Keratinocyte (primary cell): ENCODE measurements at regions not wholly inside any gene's neighbourhood (a gene's known extent, or its start where the extent isn't known, plus 50 kb on each side); places are given as distances from the start of the nearest gene placed in this dataset.

ENCODE experiments used
- EZH2 ChIP-seq: IDR thresholded peaks from one replicate; pipeline ENCODE4 v1.6.1; 2012; ENCODE audit warnings: inconsistent platforms, mild to moderate bottlenecking, low read length, moderate library complexity
- TF ChIP-seq, protein P1 (sequence below), 3 experiments: IDR thresholded peaks in 1 of 3; conservative IDR thresholded peaks in 1 of 3; optimal IDR thresholded peaks in 1 of 3; 2 replicates in 2 of 3; 3 replicates in 1 of 3; pipeline versions ENCODE3 to v1.5.1; 2011; ENCODE audit warnings: low read length in 3 of 3, mild to moderate bottlenecking in 3 of 3, moderate library complexity in 2 of 3, control low read depth in 1 of 3, inconsistent platforms in 1 of 3; ENCODE audit not compliant: insufficient read depth in 2 of 3; ENCODE audit errors: extremely low read depth in 1 of 3

DNA sequence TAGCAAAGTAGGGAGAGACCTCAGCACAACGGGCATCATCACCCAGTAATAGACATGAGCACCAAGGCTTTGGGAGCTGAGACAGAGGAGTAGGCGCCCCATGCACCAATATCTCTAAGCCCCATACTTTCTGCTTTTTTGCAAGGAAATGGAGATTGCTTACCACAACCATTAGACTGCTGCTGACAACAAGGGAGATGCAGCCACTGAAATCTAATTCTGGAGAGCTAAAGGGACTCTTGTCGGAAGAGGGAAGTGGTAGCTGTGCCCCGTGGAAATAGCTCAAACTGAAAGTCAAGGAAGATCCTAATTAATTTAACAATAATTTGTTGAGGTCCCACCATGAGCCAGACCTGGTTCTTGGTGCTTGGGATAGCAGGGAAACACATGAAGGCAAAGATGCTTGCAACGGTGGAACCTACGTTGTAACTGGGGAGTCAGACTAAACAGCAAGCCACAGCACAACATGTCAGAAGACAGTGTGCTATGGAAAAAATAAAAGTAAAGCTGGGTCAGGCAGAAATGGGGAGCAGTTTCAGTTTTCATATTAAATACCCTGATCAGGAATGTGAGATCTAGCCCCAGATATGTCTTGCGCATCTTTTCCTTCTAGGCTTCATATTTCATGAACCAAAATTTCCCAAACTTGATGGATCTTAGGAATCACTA lies 1131.0 kb downstream of the BCL11B start:
- TF ChIP-seq, protein P1, sequence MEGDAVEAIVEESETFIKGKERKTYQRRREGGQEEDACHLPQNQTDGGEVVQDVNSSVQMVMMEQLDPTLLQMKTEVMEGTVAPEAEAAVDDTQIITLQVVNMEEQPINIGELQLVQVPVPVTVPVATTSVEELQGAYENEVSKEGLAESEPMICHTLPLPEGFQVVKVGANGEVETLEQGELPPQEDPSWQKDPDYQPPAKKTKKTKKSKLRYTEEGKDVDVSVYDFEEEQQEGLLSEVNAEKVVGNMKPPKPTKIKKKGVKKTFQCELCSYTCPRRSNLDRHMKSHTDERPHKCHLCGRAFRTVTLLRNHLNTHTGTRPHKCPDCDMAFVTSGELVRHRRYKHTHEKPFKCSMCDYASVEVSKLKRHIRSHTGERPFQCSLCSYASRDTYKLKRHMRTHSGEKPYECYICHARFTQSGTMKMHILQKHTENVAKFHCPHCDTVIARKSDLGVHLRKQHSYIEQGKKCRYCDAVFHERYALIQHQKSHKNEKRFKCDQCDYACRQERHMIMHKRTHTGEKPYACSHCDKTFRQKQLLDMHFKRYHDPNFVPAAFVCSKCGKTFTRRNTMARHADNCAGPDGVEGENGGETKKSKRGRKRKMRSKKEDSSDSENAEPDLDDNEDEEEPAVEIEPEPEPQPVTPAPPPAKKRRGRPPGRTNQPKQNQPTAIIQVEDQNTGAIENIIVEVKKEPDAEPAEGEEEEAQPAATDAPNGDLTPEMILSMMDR (optimal IDR thresholded peaks at IDR 0.05 in 1 of 3, IDR thresholded peaks at IDR 0.05 in 1 of 3, conservative IDR thresholded peaks at IDR 0.05 in 1 of 3; ENCODE audit: extremely low read depth in 1 of 3, insufficient read depth in 2 of 3, low read length in 3 of 3) = no peak
- no peak for TF ChIP-seq EZH2
